KOPT-K1 (cell line): ENCODE measurements at regions not wholly inside any gene's neighbourhood (a gene's known extent, or its start where the extent isn't known, plus 50 kb on each side); places are given as distances from the start of the nearest gene placed in this dataset.
"Not testable (repeated sequence)": the region's sequence is repeated elsewhere in the genome, so short reads cannot be mapped to it uniquely, and the experiment has no call there.

Source experiments
- H3K27ac ChIP-seq: fragments of 200-600 bp; sonication (generic); 2 replicates; pipeline ENCODE4 v1.5.1; 2016; ENCODE audit warnings: antibody characterized with exemption, mild to moderate bottlenecking, low read depth, low read length; ENCODE audit not compliant: poor library complexity, severe bottlenecking
- H3K36me3 ChIP-seq: fragments of 200-600 bp; sonication (generic); 2 replicates; pipeline ENCODE4 v1.5.1; 2017; ENCODE audit warnings: antibody characterized with exemption, mild to moderate bottlenecking, low read length, moderate library complexity; ENCODE audit not compliant: insufficient read depth
- H3K9me3 ChIP-seq: fragments of 200-600 bp; sonication (generic); 2 replicates; pipeline ENCODE4 v1.5.1; 2017; ENCODE audit warnings: antibody characterized with exemption, low read length, mild to moderate bottlenecking; ENCODE audit not compliant: insufficient read depth, poor library complexity, severe bottlenecking

GRCh38 chr21:9031482-9032374 lies 1489.7 kb upstream of the TPTE start:
- peaks cover 12% of the 10 kb centered on the region for H3K9me3 ChIP-seq
- H3K36me3 ChIP-seq, H3K27ac ChIP-seq: not testable (repeated sequence)

GRCh38 chr21:9032547-9032946 lies 1488.8 kb upstream of the TPTE start:
- H3K27ac ChIP-seq, H3K36me3 ChIP-seq: not testable (repeated sequence)
- peaks cover 12% of the 10 kb centered on the region for H3K9me3 ChIP-seq

GRCh38 chr21:9033295-9033694 lies 1488.1 kb upstream of the TPTE start:
- not testable (repeated sequence) for H3K36me3 ChIP-seq, H3K27ac ChIP-seq
- peaks cover 12% of the 10 kb centered on the region for H3K9me3 ChIP-seq

- not testable (repeated sequence) for H3K36me3 ChIP-seq, H3K27ac ChIP-seq, H3K9me3 ChIP-seq
Observed at GRCh38 chr21:9034491-9035200, 1486.7 kb upstream of the TPTE start.

DNA sequence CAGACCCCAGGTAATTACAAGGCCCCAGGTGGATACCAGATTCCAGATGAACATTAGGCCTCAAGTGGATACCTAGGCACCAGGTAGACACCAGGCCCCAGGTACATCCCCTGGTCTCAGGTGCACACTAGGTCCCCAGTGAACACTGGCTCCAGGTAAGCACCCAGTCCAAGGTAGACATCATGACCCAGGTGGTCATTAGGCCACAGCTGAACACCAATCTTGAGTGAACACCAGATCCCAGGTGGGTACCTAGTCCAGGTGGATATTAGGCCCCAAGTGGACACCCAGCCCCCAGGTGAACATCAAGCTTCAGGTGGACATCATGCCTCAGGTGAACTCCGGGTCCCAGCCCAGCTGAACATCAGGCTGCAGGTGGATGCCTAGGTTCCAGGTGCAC lies 1486.2 kb upstream of the TPTE start:
- not testable (repeated sequence) for H3K9me3 ChIP-seq, H3K27ac ChIP-seq, H3K36me3 ChIP-seq

GRCh38 chr21:9035970-9036369 lies 1485.4 kb upstream of the TPTE start:
- not testable (repeated sequence) for H3K27ac ChIP-seq, H3K36me3 ChIP-seq
- peaks cover 11% of the 10 kb centered on the region for H3K9me3 ChIP-seq

DNA sequence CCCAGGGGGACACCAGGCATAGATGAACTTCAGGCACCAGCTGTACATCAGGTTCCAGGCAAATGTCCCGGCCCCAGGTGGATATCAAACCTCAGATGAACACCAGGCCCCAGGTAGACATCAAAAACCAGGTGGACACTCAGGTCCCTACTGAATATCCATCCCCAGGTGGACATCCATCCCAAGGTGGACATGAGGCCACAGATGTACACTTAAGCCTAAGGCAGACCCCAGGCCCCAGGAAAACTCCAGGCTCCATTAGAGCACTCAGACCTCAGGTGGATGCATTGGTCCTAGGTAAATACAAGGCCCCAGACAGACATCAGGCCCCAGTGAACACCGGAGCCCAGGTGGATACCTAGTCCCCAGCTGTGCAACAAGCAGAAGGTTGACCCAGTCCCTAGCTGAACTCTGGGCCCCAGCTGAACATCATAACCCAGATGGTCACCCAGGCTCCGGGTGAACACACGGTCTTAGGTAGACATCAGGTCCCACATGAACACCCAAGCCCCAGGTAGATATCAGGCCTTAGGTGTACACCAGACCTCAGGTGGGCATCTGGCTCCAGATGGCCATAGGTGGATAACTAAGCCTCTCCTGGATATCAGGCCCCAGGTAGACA lies 1484.3 kb upstream of the TPTE start:
- H3K36me3 ChIP-seq, H3K27ac ChIP-seq: not testable (repeated sequence)
- peaks cover 11% of the 10 kb centered on the region for H3K9me3 ChIP-seq

GRCh38 chr21:9037588-9038544 lies 1483.5 kb upstream of the TPTE start:
- not testable (repeated sequence) for H3K36me3 ChIP-seq, H3K27ac ChIP-seq
- H3K9me3 ChIP-seq: peaks cover 11% of the 10 kb centered on the region

DNA sequence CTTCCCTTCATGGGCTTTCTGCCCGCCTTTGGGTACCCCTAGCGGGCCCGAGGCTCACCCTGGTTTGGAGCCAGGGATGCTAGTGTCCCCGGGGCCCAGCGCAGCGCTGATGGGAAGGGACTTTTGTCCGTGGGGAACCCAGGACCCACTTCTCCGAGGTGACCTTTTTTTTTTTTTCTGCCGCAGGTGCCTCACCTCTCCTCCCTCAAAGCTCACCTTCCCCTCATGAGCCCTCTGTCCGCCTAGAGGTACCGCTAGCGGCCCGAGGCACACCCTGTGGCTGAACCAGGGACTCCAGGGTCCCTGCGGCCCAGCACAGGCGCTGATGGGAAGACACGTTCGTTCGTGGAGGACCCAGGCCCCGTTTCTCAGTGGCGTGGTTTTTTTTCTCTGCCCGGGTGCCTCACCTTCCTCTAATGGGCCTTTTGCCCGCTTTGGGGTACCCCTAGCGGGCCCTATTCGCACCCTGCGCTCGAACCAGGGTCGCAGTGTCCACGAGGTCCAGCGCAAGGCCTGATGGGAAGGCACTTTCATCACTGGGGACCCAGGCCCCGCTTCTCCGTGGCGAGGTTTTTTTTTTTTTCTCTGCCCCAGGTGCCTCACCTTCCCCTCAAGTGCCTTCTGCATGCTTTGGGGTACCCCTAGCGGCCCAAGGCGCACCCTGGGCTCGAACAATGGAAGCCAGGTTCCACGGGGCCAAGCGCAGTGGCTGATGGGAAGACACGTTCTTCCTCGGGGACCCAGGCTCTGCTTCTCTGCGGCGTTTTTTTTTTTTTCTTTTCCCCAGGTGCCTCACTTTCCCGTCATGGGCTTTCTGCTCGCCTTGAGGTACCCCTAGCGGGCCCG lies 1481.6 kb upstream of the TPTE start:
- peaks cover 11% of the 10 kb centered on the region for H3K9me3 ChIP-seq
- H3K27ac ChIP-seq, H3K36me3 ChIP-seq: not testable (repeated sequence)

GRCh38 chr21:9040406-9040805 lies 1481.0 kb upstream of the TPTE start:
- not testable (repeated sequence) for H3K36me3 ChIP-seq, H3K27ac ChIP-seq
- H3K9me3 ChIP-seq: peaks cover 11% of the 10 kb centered on the region

GRCh38 chr21:9041175-9041948 lies 1480.0 kb upstream of the TPTE start:
- peaks cover 11% of the 10 kb centered on the region for H3K9me3 ChIP-seq
- H3K27ac ChIP-seq, H3K36me3 ChIP-seq: not testable (repeated sequence)

GRCh38 chr21:9043089-9043488 lies 1478.3 kb upstream of the TPTE start:
- H3K27ac ChIP-seq, H3K36me3 ChIP-seq: not testable (repeated sequence)
- peaks cover 11% of the 10 kb centered on the region for H3K9me3 ChIP-seq

GRCh38 chr21:9046870-9047269 lies 1474.5 kb upstream of the TPTE start:
- not testable (repeated sequence) for H3K36me3 ChIP-seq, H3K9me3 ChIP-seq, H3K27ac ChIP-seq
